ENCODE measurements at regions not wholly inside any gene's neighbourhood (a gene's known extent, or its start where the extent isn't known, plus 50 kb on each side); places are given as distances from the start of the nearest gene placed in this dataset.

DNA sequence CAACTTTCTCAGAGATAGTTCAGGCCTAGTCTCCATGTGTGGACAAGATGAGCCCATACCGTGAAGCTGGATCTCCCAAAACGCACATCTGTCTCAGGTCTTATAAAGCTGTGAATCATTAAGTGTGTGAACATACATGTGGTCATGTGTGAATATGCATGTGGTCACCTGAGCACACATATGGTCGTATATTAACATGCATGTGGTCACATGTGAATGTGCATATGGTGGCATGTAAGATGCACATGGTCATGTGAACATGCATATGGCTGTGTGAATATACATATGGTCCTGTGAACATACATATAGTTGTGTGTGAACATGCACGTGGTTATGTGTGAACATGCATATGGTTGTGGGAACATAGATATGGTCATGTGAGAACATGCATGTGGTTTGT lies 172.5 kb upstream of the PZP start:
- DNase-seq (ENCODE audit: low read depth), result no peak
- no peak overlapping the region for H3K4me3 ChIP-seq (ENCODE audit: low read depth, low read length)
- TF ChIP-seq CTCF (conservative IDR thresholded peaks at IDR 0.05; ENCODE audit: low read depth, low read length), result no peak

DNA sequence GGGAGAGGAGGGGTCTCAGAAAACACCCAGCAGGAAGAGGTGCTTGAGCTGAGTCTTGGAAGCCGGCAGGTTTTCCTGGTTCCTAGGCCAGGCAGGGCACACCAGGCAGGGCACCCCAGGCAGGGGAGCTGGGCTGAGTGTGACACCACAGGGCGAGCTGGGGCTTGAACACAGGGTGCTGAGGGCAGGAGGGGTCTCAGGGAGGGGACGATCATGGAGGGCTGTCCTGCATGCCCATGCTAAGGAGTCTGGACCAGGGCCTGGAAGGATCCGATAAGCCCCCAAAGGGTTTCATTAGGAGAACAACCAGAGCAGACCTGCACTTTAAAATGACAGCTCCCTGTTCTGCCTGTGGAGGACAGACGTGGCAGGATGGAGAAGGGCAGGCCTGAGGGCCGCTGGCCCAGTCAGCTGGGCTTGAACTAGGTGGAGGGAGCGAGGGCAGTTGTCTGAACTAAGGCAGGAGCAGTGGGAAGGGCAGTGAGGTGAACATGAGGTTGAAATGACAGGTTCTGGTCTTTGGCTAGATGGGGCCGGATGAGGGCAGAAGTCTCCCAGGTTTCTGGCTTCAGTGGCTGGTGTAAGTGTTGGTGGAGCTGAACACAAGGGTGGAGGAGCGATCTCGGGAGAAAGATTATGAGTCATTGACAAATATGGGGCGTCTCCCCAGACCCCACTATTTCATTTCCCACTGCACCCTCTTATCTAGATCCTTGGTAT lies 171.0 kb upstream of the PZP start:
- H3K4me3 ChIP-seq (ENCODE audit: low read depth, low read length), result no peak overlapping the region
- no peak for TF ChIP-seq CTCF (conservative IDR thresholded peaks at IDR 0.05; ENCODE audit: low read depth, low read length)
- DNase-seq (ENCODE audit: low read depth), result no peak

GRCh38 chr12:9378430-9378835 lies 170.2 kb upstream of the PZP start:
- DNase-seq (ENCODE audit: low read depth), result no peak
- TF ChIP-seq CTCF (conservative IDR thresholded peaks at IDR 0.05; ENCODE audit: low read depth, low read length), result peak; percentile 63
- no peak overlapping the region for H3K4me3 ChIP-seq (ENCODE audit: low read depth, low read length)

DNA sequence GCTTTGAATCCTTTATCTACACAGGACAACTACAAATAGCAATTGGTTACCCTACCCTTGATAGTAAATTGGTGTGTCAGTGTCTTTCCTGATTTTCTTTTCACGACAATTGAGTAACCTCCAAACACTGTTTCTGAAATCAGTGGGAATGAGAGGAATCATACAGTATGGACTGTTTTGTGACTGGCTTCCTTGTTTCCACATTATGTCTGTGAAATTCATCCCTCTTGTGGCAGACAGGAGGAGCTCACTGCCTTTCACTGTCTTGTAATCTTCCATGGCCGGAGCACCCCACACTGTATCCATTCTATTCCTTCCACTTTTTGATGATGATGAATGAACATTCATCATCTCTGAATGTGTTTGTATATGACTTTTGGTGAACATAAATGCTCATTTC lies 164.0 kb upstream of the PZP start:
- no peak for DNase-seq (ENCODE audit: low read depth)
- peak; percentile 51 for TF ChIP-seq CTCF (conservative IDR thresholded peaks at IDR 0.05; ENCODE audit: low read depth, low read length)
- no peak overlapping the region for H3K4me3 ChIP-seq (ENCODE audit: low read depth, low read length)

- no peak overlapping the region for H3K4me3 ChIP-seq (ENCODE audit: low read depth, low read length)
- no peak for TF ChIP-seq CTCF (conservative IDR thresholded peaks at IDR 0.05; ENCODE audit: low read depth, low read length)
- no peak for DNase-seq (ENCODE audit: low read depth)
Measured at GRCh38 chr12:9367828-9368227, 159.6 kb upstream of the PZP start.

DNA sequence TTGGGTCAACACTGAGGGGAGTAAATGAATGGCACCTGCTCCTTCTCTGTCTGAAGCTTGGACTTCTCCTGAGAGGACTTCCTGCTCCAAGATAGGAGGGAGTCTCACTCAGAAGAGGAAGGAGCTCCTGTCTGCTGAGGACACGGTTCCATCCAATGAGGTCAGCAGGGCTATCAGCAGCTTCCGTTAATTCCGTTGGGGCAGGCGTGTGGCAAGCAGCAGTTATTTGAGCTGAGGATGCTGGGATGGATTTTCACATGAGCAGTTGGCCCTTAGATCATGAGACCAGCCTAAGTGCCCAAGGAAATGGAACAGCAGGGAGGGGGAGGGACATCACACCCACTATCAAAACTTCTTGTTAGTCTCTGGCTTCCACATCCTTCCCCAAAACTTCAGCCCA lies 159.0 kb upstream of the PZP start:
- TF ChIP-seq CTCF (conservative IDR thresholded peaks at IDR 0.05; ENCODE audit: low read depth, low read length), result no peak
- no peak for DNase-seq (ENCODE audit: low read depth)
- no peak overlapping the region for H3K4me3 ChIP-seq (ENCODE audit: low read depth, low read length)

DNA sequence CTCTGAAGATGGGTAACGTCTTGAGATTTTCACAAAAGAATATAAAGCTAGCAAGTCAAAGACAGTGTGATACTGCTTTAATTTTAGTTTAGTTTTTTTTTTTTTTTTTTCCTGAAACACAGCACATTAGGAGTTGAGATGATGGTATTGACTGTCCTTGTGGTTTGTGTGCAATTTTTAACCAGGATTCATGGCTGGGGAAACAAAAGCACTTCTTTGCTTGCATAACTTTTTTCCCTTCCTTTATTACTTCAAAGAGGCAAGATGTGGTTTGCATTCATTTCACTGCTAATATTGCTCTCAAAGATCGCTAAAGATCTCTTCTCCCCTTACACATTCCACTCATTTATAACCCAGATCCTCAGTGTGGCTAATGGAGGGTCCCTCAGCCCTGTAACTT lies 157.1 kb upstream of the PZP start:
- no peak overlapping the region for H3K4me3 ChIP-seq (ENCODE audit: low read depth, low read length)
- TF ChIP-seq CTCF (conservative IDR thresholded peaks at IDR 0.05; ENCODE audit: low read depth, low read length), result no peak

More for the DNA sequence above, 157.1 kb upstream of the PZP start:
- DNase-seq (ENCODE audit: low read depth), result no peak

Data from epithelial cell of proximal tubule (primary cell).